GM18907 (cell line): ENCODE measurements at regions not wholly inside any gene's neighbourhood (a gene's known extent, or its start where the extent isn't known, plus 50 kb on each side); places are given as distances from the start of the nearest gene placed in this dataset.
"Not testable (repeated sequence)": the region's sequence is repeated elsewhere in the genome, so short reads cannot be mapped to it uniquely, and the experiment has no call there.

ENCODE experiments used
- ATAC-seq: cut with Tn5 transposase; IDR thresholded peaks from one replicate; pipeline ENCODE4 v1.9.1; 2021; ENCODE audit warnings: mild to moderate bottlenecking, moderate library complexity; ENCODE audit not compliant: unreplicated experiment

GRCh38 chr2:228433721-228434120 is 252.2 kb upstream of the SPHKAP start:
- ATAC-seq = no peak

DNA sequence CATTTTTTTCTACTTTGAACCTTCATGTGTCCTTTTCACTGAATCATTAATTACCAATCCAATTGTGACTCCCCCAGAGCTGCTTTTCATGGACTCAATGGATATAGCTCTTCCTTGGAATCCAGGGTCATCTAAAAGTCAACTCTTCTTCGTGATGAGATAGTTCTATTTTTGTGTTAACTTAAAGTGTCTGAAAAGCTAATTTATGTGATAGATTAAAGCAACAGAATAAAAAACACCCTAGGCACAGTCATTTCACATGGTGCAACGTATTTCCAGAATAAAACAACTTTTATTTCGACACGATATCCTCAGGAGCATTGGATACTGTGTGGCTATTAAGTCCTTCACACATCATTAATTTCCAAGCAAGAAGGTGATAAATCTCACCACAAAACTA is 250.6 kb upstream of the SPHKAP start:
- ATAC-seq = no peak

DNA sequence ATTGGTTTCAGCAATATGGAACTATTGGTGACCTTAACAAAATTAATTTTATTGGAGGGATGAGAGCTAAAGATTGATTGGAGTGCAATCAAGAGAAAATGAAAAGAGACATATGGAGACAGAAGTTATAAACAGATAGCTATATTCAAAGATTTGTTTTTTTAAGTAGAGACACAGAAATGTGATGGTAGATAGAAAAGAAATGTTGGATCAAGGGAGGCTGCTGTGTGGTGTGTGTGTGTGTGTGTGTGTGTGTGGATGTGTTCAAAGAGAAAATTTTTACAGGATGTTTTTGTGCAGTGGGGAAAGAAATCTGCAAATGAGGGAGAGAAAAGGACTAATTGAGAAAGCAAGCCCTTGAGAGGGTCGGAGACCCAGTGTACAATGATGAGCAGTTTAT is 249.5 kb upstream of the SPHKAP start:
- no peak for ATAC-seq

DNA sequence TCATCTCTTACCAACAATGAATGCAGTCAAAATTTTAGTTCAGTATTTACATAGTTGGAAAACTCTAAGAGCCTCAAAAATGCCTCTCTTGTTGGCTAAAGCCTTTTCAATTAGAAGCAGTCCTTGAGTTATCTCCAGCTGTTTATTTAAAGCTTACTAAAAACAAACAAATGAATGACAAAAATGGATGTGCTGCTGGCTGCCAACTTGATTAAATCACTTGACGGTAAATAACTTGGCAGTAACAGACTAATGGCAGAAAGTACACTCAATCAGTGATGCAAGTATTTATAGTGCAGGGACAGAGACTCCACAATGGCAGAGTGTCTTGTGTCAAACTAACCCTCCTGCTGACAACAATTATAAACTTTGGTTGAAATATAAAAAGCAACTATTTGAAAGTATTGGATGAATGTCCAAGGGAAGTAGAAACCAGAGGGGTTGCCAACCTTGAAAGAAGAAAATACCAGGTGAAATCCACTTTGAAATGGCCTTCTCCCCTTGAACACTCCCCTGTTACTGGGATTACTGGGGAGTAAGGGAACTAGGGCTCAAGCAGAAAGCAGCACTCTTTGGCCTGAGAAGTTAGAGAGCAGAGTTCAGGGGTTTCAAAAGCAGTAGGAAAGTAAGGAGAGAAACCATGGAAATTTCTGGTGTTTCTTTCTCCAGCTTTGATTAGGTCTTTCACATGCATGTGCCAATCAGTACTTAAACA is 245.2 kb upstream of the SPHKAP start:
- no peak for ATAC-seq

DNA sequence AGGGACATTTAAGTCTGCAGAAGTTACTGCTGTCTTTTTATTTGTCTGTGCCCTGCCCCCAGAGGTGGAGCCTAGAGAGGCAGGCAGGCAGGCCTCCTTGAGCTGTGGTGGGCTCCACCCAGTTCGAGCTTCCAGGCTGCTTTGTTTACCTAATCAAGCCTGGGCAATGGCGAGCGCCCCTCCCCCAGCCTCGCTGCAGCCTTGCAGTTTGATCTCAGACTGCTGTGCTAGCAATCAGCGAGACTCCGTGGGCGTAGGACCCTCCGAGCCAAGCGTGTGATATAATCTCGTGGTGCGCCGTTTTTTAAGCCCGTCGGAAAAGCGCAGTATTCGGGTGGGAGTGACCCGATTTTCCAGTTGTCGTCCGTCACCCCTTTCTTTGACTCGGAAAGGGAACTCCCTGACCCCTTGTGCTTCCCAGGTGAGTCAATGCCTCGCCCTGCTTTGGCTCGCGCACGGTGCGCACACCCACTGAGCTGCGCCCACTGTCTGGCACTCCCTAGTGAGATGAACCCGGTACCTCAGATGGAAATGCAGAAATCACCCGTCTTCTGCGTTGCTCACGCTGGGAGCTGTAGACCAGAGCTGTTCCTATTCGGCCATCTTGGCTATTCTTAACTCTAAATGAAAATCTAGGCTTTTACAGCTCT is 244.0 kb upstream of the SPHKAP start:
- ATAC-seq = not testable (repeated sequence)

GRCh38 chr2:228417956-228418355 is 236.5 kb upstream of the SPHKAP start:
- no peak for ATAC-seq

DNA sequence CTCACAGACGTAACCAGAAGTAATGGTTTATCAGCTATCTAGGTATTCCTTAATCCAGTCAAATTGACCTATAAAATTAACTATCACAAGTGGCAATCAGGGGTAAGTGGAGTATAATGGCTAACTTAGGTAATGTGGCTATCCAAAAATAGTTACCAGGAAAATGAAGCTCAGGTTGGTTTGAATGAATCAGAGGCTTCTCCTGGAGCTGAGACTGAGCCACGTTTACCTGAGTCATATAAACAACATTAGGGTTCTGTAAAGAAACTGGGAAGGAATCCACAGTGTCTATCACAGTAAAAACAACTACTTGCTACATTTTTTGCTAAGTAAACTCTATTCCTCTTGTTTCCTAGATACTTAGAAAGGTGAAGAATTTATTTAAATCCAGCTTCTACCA is 236.0 kb upstream of the SPHKAP start:
- ATAC-seq = no peak

GRCh38 chr2:228410061-228410460 is 228.6 kb upstream of the SPHKAP start:
- ATAC-seq = no peak

- no peak for ATAC-seq
These were observed 228.0 kb upstream of the SPHKAP start for GRCh38 chr2:228409493-228409892.

DNA sequence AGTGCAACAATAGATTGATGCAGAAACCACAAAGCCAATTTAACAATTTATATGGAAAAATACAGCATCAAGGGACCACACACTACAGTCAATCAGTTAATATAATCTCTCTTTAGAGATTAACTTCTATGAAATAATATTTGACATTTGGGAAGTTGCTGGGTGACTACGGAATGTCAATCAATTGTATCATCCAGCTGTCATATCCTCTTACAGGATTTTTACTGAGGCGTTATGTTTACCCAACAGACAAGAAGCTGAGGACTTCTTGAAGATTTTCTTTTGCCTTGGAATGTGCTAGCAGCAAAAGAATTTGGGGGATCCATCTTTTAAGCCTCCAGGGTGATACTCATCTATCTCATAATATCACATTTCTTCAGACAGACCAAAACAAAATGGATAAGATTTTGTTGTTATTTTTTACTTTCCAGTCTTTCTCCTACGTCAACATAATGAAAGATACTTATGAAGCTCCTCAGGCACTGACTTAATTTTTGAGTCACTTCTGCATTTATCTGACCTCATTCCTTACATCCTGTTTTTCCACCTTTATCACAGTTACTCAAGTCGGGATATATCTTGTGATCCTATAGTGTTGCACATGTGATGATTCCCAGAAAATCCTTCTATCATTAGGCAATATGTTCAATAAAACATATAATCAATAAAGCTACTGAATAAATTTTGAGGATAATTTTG is 227.2 kb upstream of the SPHKAP start:
- ATAC-seq = no peak

GRCh38 chr2:228407821-228408220 is 226.3 kb upstream of the SPHKAP start:
- ATAC-seq = no peak

GRCh38 chr2:228401065-228401912 is 219.8 kb upstream of the SPHKAP start:
- no peak for ATAC-seq

DNA sequence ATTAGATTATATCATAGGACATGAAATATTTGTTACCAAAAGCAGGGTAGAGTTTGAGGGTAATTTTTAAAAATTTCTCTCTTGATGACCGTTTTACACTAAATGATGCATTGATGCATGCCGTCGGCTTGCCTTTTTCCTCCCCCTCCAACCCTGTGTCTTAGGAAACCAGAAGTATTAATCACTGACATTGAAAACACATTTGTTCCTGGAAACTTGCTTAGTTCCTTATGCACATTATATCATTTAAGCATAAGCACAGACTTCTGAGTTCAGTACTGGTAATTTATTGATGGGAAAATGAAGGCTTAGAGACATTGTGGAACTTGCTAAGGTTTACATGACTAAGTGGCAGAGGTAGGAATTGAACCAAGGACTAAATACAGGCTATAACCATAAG is 206.3 kb upstream of the SPHKAP start:
- ATAC-seq = no peak

DNA sequence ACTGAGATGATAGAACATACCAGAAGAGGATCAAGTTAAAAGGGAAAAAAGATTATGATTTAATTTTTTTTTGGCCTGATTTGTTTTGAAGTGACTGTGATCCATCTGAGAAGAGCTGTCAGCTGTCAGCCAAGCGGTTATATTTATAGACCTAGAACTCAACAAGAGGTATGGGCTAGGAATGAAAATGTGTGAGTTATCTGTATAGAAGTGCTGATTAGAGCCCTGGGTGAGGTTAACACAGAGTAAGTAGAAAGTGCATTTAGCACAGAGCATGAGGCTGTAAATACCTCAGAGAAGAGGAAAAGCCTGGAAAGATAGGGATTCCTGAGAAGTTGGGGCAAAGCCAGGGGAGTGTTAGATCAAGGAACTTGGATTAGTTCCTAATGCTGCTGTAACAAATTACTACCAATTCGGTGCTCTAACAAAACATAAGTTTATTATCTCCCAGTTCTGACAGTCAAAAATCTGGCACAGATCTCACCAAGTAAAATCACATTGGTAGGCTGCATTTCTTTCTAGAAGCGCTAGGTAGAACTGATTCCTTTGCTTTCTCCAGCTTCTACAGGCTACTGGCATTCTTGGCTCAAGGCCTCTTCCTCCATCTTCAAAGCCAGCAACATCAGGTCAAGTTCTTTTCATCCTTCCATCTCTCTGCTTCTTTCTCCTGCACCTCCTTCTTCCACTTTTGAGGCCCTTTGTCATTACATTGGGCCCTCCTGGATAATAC is 197.4 kb upstream of the SPHKAP start:
- ATAC-seq = no peak

DNA sequence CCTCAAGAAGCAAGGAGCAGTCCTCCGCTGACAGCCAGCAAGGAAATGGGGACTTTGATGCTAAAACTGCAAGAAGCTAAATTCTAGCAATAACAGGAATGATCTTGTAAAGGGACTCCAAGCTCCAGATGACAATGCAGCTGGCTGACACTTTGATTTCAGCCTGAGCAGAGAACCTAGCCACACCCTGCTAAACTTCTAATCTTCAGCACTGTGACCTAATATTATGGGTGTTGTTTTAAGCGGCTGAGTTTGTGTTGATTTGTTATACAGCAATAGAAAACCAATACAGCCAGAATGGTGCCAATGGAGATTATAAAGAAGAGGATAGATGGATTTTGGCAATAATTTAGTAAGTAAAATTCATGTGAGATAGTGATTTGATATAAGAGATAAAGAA is 196.7 kb upstream of the SPHKAP start:
- no peak for ATAC-seq

GRCh38 chr2:228377533-228377932 is 196.0 kb upstream of the SPHKAP start:
- ATAC-seq = no peak

DNA sequence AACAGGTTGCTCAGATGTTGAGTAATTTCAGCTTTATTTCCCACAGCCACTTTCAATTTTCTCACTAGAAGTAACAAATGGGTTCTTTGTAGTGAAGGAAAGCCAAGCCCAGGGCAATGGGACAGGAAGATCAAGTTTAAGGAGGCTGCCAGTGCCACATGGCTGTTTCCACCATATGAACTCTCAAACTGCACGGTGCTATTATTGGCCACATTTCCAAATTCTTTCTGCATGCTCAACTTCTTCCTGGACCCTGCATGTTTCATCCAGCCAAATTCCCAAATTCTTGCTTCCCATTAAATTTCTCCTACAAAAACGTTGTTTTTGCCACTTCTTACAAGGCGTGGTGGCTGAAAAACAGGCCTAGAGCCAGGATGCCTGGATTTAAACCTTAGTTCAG is 193.3 kb upstream of the SPHKAP start:
- ATAC-seq = no peak

DNA sequence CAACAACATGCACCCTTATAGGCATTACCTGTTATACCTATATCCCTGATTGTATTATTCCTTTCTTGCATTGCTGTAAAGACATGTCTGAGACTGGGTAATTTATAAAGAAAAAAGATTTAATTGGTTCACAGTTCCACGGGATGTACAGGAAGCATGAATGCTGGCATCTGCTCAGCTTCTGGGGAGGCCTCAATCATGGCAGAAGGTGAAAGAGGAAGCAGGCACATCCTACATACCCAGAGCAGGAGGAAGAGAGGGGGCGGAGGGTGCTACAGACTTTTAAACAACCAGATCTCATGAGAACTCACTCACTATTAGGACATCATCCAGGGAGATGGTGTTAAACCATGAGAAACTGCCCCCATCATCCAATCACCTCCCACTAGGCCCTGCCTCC is 191.7 kb upstream of the SPHKAP start:
- no peak for ATAC-seq

DNA sequence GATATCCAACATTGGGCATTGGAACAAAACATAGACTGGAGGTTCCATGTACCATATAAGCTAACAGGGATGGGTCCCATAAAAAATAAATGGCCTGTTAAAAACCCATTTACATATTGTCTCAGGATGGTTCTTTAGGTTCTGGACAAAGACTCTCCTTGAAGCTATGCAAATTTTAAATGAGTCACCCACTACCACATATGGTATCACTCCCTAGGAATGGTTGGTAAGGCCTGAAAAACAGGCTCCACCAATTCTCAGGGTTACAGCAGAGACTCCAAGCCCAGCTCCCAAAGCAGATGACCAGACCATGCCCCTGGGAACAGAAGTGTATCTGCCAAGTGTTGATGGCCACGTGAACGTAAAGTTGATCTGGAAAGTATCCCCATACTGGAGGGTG is 190.7 kb upstream of the SPHKAP start:
- ATAC-seq = no peak

DNA sequence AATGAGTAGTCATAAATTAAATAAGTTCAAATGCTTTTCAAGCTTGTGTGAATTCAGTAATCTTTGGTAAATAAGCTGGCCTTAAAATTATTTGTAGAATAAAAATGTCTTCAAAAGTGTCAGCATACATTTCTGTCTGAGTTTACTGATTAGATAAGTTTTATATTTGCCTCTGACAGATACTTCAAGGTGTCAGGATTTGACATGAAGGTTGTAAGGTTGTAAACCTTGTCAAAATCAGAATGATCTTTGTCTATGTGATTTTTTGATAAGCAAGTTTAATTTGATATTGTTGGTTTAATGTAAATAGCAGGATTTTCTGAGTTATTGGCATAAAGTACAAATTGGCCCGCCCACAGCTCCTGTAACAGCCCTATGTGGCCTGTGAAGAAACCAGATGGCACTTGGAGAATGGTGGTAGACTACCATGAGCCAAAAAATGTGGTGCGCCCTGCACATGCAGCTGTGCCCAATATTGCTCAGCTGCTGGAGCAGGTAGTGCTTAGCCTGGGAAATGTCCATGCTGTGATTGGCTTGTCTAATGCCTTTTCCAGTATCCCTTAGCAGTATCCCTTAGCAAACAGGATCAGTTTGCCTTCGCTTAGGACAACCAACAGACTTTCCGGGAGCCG is 188.0 kb upstream of the SPHKAP start:
- ATAC-seq = no peak
